GM21576 (cell line): ENCODE measurements at regions not wholly inside any gene's neighbourhood (a gene's known extent, or its start where the extent isn't known, plus 50 kb on each side); places are given as distances from the start of the nearest gene placed in this dataset.

Experiments
- ATAC-seq: cut with Tn5 transposase; IDR thresholded peaks from one replicate; pipeline ENCODE4 v1.9.1; 2021; ENCODE audit warnings: mild to moderate bottlenecking, moderate library complexity; ENCODE audit not compliant: unreplicated experiment

DNA sequence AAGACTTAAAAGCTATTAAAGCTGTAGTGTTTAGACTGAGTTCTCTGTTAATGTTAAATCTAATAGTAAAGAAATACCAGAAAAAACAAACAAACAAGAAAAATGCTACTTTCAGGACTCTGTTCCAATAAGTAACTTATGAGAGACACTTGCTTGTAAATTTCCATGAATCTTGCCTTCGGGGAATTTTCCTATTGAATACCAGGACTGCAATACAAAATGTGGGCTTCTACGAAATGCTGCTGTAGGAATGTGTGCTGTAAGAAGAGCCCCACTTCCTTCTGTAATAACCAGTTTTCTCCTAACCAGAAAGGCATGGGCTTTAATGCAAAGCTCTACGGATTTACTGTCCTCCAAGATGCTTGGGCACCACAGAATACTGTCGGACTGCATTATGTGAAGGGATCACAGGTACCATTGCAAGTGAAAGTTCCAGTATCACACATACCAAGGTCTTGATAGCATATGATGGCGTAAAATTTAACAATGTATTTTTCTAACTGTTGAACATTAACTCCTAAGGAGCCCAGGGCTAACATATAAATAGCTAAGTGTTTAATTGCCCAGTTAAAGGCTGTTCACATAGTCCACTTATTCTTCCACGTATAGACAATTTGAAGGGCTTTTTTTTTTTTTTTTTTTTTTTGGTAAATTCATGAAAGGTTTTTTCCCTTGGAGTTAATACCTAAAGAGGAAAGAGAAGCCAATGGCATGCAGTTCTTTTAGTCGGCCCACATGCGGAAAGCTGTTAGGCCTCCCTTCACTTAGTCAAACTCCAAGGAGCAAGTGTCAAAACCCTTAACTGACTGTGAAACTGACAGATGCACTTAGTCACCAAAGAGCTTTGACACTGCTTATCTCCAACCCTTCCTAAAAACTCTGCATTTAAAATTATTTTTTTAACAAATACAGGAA is 564.0 kb upstream of the POU3F3 start:
- no peak for ATAC-seq

DNA sequence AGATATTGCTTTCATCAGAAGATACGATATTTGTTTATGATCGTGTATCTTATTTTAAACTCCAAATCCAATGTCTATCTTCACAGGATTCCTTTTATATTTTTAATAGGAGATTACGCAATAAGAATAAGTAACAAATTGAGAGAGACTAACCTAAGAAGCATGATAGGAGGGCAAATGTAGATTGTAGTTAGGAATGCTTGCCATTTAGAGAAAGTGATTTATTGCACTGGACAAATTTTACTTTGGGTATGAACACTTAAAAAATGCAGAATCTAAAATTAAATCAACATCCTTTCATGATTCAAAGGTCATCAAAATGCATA is 563.4 kb upstream of the POU3F3 start:
- no peak for ATAC-seq

DNA sequence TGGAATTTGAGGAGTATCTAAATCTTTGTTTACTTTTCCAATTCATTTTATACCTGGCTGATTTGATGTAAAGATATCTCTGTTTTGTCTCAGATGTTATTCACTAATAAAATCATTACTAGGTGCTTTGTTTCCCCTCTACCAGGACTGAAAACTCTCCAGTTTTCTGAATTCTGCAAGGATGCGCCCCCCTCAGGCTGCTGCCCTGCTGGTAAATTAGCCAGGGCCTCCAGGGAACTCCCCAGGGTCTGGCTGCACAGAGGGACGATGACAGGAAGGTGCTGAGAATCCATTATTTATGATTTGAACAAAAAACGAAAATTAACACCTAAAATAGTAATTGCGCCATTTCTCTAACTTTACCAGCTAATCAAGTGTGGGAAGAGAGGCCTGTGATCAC is 541.2 kb upstream of the POU3F3 start:
- ATAC-seq, result no peak

DNA sequence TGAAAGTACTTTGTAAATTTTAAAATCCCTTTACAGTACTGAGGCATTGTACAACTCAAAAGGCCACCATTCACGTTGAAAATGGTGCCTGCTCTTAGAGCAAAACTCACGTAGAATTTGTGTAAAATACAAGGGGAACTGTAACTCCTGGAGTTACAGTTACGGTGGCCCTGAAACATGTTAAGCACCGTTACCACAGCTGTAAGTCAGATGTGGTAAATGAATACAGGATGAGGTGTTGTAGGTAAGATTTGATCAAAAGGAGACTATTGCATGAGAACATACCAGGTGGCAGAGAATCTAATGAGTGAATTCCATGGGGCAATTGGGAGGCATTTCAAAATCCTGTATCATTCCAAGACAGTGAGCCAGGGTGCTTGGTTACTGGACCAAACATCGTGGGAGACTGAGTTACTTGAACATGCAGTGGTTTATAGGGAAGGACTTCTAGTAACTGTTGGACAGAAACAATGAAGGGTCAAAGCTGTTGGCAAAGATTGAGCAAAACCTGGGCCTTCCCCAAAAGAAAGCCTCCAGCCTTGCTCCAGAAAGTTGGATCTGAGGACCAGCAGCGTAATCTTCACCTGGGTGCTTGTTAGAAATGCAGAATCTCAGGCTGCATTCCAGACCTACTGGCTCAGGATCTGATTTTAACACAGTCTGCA is 535.8 kb upstream of the POU3F3 start:
- no peak for ATAC-seq

DNA sequence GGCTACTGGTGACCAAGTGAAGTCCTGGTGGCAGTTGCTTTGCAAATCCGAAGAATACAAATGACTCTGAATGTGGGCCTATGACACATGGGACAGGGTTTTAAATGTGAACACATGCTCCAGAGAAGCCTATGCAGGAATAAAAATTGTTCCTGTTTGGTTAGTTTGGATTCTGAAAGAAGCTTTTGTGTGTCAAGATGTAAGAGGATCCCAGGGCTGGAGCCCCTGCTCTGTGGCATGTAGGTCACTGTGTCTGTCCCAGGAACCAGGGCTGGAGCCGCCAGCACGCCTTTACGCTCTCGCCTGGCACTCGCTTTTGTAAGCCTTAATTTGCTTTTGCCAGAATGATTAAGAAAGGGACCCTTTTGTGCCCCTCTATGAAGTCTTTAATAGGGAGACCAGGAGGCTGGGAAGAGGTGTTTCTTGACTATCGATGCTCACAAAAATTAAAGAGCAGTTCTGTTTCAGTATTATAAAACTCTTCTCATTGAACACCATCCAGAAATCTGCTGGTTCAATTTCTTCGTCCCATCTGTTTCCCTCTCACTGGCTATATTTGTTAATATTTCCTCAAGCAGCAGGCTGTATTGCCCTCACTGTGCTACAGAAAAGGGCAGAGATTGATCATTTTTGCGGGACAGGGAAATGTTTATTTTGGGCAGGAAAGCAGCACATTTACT is 532.7 kb upstream of the POU3F3 start:
- no peak for ATAC-seq

DNA sequence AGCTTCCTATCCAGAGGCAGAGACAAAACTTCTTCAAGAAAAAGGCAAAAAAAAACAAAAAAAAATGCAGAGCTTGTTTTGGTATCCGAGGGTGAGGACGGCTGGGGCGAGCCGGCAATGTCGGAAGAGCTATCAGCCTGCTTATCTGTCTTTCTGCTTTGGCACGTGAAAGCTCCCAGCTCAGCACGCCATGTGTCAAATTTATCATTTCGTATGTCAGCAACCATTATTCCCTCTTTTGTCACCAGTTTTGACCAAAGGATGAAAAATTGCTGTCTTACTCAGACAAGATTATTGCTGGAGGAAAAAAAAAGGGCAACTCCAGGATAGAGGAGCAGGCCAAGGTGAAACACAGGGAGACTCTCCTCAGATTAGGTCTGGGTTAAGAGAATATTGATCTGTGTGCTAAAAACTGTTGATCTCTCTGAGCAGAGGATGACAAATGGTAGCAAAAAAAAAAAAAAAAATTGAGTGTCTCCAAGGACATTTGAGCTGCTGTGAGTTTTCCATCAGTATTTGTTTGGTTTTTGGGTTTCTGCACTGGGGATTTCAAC is 532.0 kb upstream of the POU3F3 start:
- ATAC-seq, result no peak

DNA sequence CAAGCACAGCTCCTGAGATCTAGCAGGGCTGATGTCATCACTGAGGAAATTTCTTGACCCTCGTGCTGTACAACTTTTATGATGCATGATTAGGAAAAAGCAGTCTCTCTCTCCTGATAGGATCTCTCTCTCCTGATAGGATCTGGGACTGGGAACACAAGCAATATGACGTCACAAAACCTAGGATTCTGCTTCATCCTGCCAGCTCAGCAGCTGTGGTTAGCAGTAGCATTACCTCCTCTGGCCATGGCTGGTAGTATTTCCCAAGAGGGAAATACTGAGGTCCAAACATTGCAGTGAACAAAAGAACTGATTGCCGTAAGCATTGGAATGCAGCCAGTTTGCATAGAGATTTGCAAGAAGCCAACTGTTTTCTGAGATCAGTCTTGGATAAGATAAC is 521.2 kb upstream of the POU3F3 start:
- no peak for ATAC-seq

DNA sequence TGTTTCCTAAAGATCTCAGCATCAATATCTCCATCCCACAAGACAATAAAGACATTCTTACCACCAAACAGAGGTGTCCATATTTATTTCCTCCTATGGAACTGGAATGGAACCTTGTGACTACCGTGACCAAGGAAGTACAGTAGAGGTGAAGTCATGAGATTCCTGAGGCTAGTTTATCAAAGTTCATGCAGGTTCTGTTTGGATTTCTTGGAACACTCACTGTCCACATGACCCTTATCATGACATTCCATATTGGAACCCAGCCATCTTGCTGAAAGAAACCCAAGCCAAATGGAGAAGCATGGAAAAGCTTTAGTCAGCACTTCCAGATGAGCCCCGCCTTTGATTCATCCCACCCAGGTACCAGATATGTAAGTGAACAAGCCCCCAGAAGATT is 516.0 kb upstream of the POU3F3 start:
- ATAC-seq, result no peak

DNA sequence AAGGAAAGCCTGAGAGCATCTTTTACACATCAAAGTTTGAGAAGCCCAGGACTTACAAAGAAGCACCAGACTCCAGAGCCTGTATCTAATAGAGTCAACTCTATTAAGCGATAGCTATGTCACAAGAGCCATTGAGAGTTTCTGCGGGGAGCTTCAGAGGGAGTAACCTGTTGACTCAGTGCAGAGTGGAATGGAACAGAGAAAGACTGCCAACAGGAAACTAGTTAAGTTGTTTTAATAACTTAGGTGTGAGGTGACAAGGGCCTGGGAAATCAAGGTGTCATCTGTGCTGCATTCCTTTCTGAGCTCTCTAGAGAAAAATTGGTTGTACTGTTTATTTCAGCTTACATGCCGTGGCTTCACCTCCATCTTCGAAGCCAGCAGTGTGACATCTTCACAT is 513.8 kb upstream of the POU3F3 start:
- no peak for ATAC-seq

DNA sequence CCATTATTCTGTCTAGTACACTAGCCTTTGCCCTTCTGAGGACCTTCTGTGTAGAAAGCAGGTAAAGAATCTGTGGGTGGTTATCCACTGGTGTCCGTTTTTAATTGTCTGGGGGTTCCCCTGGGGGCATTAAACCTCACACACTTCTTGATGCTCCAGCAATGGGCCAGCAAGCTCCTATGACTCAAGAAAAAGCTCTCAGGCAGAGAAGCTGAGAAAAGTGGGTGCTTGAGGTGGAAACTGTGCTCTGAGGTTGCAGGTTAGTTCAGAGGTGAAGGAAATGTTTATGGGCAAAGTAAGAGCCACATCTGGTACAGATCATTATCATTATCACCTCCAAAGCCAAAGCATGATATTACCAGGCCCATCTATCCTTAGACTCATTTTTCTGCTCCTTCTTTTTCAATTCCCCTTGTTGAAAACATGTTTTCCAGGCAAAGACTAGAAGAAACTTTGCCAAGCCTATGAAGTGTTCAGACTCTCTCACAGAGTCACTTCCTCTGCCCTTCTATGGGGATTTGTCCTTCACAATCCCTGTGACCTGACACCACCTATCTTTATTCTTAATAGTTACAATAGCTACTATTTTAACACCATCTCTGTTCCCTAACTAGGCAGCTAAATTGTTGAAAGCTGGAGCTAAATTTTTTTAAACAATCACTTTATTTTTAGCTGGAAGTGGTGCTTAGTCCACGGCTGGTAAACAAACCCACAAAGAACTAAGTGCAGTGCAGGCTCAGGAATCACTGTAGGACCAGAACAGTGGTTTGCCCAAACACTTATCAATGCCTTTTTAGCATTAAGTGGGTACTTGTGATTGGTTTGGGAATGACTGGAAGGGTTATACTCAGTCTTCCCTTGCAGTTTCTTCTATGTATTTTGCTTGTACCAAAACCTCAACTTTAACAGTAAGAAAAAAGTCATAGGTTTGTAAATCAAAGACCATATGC is 512.8 kb upstream of the POU3F3 start:
- no peak for ATAC-seq

DNA sequence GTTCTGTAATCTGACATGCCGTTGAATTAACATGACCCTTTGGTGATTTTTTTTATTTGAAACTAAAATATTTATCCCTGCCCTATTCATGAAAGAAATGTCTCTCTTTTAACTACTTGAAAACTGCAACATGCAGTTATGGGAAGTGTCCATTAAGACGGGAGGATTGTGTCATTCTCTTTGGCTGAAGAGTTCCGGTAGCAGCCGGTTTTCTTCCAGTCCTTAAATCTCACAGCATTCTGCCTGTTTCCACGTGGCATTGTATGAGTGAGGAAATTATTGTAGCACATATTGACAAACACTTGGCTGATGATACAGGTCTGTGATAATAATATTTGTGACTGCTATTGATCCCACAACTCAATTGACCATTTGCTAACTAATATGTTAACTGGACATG is 509.6 kb upstream of the POU3F3 start:
- no peak for ATAC-seq

DNA sequence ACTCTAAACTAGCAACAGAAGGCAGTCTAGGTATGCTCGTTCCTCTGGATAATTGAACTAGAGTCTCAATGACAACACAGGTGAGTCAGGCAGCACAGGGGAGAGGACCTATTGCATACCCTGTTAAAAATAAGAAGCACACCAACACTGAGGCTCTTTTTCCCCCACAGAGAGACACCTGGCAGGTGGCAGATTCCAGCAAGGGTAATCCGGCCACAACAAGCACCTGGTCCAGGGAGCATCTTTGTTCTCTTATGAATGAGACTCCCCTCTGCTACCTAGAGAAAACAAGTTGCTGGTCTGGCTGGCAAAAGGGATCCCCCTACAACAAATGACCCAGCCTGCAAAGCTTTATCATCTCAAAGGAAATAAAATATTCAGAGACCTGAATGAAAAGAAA is 508.9 kb upstream of the POU3F3 start:
- no peak for ATAC-seq

DNA sequence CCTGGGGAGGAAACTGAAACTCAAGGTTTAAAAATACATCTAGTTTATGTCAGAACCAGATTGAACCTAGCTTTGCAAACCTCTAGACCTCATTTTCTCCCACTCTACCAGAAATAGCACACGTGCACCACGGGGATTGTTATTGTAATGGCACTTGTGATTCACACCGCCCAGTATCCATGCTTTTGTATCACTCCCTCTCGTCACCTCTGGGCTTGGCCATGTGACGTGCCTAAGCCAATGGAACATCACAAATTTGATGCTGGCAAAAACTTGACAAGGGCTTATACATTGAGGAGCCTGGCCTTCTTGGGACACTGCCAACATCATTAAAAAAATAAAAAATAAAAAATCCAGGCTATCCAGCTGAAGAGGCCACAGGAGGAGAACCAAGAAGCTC is 495.8 kb upstream of the POU3F3 start:
- no peak for ATAC-seq

DNA sequence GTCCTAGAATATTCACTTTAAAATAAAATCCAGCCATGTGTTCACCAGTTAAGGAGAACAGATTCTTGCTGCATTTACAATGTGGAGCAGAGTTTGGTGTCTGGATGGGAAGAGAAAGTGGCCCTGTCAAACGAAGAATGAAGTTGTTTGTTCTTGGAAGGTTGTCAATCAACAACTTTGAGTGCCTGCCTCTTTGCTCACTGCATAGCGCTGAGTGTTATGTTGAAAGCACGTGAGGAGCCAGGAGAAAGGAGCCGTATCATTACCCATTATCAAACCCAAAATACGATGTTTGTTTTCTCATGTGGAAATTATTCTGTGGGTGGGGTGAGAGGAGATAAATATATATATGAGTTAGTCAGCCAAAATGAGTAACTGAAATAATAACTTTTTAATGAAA is 492.5 kb upstream of the POU3F3 start:
- no peak for ATAC-seq

DNA sequence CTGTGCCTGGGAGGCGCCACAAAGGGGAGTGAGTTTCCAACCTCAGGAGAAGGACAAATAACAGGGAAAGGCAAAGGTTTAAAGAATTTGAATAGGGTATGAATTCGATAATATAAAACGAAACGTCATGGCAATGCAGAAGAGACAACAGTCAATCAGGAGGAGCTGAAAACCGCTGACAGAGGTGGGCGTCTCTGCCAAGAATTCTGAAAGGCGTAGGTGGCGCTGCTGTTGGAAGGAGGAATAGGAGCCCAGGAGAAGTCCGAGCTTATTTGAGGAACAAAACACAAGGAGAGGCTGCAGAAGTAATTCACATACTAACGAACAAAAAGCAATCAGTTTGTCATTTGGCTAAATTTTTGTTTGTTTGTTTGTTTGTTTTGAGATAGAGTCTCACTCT is 485.8 kb upstream of the POU3F3 start:
- no peak for ATAC-seq

DNA sequence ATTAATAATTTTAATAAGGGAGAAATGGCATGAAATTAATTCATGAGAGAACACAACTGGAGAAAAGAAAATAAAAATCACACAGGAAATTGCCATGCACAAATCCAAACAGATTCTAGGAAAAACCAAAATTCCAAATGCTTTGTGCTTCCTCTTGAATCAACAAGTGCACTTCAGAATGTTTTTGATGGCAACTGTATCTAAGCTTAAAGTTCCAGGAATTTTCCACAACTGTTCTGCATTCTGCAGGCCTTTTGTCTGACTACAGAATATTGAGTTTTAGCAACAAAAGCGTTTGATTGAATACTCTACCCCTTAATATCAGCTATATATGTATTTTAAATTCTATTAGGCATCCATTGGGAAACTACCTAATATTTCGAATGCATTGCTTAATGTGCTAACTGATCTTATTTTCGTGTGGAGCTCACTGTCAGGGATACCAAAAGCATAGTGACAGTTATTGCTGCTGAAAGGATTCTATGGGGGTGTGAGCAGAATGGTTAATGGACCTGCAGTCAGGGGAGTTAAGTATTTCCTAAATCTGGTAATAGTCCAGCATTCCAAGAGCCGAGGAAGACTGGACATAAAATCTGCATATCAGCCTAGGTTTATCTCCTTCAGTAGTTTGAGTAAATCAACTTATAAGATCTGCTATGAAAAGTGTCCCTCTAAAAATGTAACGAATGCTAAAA is 482.7 kb upstream of the POU3F3 start:
- ATAC-seq, result no peak

DNA sequence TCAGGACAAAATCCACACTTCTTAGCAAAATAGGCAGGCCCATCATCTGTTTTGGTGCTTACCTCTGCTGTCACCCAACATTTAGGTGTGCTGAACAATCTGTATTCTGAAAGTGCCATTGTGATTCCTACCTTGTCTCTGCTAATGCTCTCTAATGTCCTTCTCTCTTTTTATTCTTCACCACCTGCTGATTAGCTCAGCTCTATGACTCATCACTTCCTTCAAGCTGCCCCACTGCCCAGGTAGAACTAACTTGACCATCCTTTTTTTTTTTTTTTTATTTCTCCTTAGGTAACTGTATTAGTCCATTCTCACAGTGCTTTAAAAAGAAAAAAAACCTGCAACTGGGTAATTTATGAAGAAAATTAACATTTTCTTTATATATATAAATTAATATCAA is 478.7 kb upstream of the POU3F3 start:
- ATAC-seq, result no peak

DNA sequence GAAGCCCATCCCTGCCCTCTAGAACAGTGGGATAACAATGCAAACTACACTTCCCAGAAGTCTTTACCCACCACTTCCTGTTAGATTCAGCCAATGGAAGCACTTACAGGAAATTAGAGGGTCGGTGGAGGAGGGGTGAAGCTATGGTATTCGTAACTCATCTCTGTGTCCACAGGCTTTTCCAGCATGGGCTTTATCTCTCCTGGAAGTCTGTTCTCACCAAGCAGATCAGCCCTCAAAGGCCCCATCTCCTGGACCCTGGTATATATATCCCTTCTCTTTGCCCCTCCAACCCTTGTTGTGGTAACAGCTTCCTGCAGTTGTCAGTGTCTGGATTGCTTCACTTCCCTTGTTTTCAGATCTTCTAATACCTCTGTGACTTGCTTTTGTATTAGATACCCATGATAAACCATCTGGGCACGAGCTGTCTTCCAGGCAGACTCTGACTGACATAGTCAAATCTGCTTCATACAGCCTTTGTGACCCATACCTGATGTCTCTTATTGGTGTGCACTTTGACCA is 475.0 kb upstream of the POU3F3 start:
- ATAC-seq, result peak; percentile 80

DNA sequence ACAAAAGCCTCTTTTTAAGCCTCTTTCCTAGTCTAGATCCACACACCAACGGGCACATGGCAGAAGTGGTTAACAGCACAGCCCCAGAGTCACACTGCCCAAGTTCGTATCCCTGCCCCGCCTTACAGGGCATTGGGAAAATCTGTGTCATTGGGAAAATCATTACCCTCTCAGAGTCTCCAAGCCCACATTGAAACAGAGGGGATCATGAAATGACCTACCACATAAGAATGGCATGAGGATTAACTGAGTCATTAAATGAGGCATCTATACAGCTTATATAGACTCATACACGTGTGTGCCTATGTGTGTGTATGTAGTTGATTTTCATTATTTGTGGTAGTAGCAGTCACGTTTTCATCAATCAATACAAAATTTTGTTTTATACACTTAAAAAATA is 469.0 kb upstream of the POU3F3 start:
- no peak for ATAC-seq

DNA sequence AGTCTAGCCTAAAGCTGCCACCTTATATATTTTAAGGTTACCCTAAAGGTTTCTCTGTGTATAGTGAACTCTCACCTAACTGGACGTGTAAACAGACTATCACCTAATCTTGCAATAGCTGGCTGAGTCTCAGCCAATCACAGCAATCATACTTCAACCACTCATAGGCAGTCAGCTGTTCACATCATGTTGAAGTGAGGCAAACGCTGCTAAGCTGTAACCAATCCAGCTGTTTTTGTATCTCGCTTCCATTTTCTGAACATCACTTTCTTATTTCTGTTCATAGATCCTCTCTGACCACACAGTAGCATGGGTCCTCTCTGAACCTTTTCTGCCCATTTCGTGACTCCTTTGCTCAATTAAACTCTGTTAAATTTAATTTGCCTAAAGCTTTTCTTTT is 468.2 kb upstream of the POU3F3 start:
- no peak for ATAC-seq
